Panc1 (cell line): ENCODE measurements at regions not wholly inside any gene's neighbourhood (a gene's known extent, or its start where the extent isn't known, plus 50 kb on each side); places are given as distances from the start of the nearest gene placed in this dataset.

Source experiments
- ATAC-seq: fragments of 200-7000 bp; cut with Tn5 transposase; 2 replicates; pipeline ENCODE4 v1.9.1; 2020; ENCODE audit warnings: mild to moderate bottlenecking, moderate library complexity
- BruUV-seq: library from RNA; stranded (reverse); fragments of 400-500 nt; replicated peaks from 2 replicates; lab custom pipeline; 2021; lab: Mats Ljungman, UMichigan
- CTCF ChIA-PET: fragments of 300-600 bp; sonication (Branson Sonifier 250); formaldehyde crosslinking; loops from one replicate; lab custom pipeline; 2022; ENCODE audit warnings: antibody characterized with exemption; lab: Charles Lee
- POLR2A ChIA-PET: fragments of 300-600 bp; sonication (Branson Sonifier 250); formaldehyde crosslinking; loops from one replicate; lab custom pipeline; 2022; ENCODE audit warnings: antibody characterized with exemption; lab: Charles Lee
- DNase-seq: peaks from one replicate; pipeline ENCODE4 v3.0.0-alpha.2; 2010; ENCODE audit warnings: low read depth, low spot score
- H3K27ac ChIP-seq: 2 replicates; pipeline ENCODE4 v1.5.1; 2011; ENCODE audit warnings: mild to moderate bottlenecking, low read length, inconsistent platforms
- H3K27me3 ChIP-seq: fragments of 200-500 bp; sonication (Bioruptor generic); 2 replicates; pipeline ENCODE4 v1.6.0; 2014; ENCODE audit warnings: low read length, inconsistent platforms; ENCODE audit not compliant: control insufficient read depth, insufficient read depth
- H3K36me3 ChIP-seq: fragments of 200-500 bp; sonication (Bioruptor generic); 2 replicates; pipeline ENCODE4 v1.5.1; 2014; ENCODE audit warnings: inconsistent platforms, mild to moderate bottlenecking, low read length, moderate library complexity; ENCODE audit not compliant: control insufficient read depth, insufficient read depth
- H3K4me1 ChIP-seq: 2 replicates; pipeline ENCODE4 v1.5.1; 2011; ENCODE audit warnings: inconsistent platforms, mild to moderate bottlenecking, low read length, moderate library complexity; ENCODE audit not compliant: control insufficient read depth, insufficient read depth
- H3K4me3 ChIP-seq, 2 experiments: 2 replicates each; pipeline ENCODE4 v1.5.1; 2011 to 2012; ENCODE audit warnings: low read depth in 2 of 2, low read length in 2 of 2, mild to moderate bottlenecking in 2 of 2, inconsistent platforms in 1 of 2, moderate library complexity in 1 of 2
- H3K9me3 ChIP-seq: fragments of 200-500 bp; sonication (Bioruptor generic); 2 replicates; pipeline ENCODE4 v1.5.1; 2014; ENCODE audit warnings: low read depth, mild to moderate bottlenecking, inconsistent platforms, low read length, moderate library complexity; ENCODE audit not compliant: control insufficient read depth, insufficient read depth
- POLR2AphosphoS5 ChIP-seq: IDR thresholded peaks from 2 replicates; pipeline ENCODE4 v1.6.1; 2012; ENCODE audit warnings: mild to moderate bottlenecking, low read depth, low read length, moderate library complexity
- SIN3A ChIP-seq: IDR thresholded peaks from 2 replicates; pipeline ENCODE4 v1.6.1; 2012; ENCODE audit warnings: low read depth, mild to moderate bottlenecking, low read length, moderate library complexity, borderline replicate concordance; ENCODE audit not compliant: insufficient read depth
- TCF7L2 ChIP-seq: IDR thresholded peaks from 2 replicates; pipeline ENCODE4 v1.6.1; 2011; ENCODE audit warnings: mild to moderate bottlenecking, low read depth, low read length, inconsistent platforms
- in situ Hi-C: cut with HindIII; loops from 2 replicates; pipeline ENCODE4 v1.10.0; 2016; ENCODE audit warnings: low sequenced_read_pairs, low pct_unique_long_range_greater_than_20kb
- intact Hi-C: fragments of 100-400 bp; cut with micrococcal nuclease; formaldehyde crosslinking; loops from one replicate; pipeline ENCODE4 v1.10.0; 2022; ENCODE audit not compliant: unreplicated experiment
- TF ChIP-seq, protein P1 (sequence below): fragments of 450-650 bp; IDR thresholded peaks from 2 replicates; pipeline ENCODE4 v1.5.1; 2017; ENCODE audit warnings: mild to moderate bottlenecking
- TF ChIP-seq, protein P2 (sequence below), 2 experiments: IDR thresholded peaks; 2 replicates each; pipeline ENCODE4 v1.6.1; 2011 to 2012; ENCODE audit warnings: low read depth in 2 of 2, control low read depth in 1 of 2, low read length in 1 of 2, mild to moderate bottlenecking in 1 of 2, moderate library complexity in 1 of 2; ENCODE audit not compliant: insufficient read depth in 1 of 2

DNA sequence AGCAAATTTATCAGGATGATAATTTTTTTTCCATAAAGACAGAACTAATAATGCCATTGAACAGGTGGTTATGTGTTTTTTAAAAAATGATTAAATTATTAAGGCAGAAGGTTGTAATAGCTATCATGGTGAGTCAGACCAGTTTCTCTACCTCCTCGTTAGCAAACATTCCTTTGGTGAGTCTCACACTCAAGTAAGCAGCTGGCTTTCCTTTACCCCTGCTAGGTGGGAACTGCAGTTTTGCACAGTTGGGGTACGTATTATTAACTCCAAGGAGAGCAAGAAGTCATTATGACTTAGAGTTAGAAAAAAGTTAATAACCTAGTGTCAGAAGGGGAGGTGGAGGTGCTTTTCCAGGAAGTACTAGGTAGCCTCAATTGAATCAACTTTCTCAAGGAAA, 165.3 kb downstream of the SNAPC1 start:
- intact Hi-C loops = loop anchor here (10.0 kb wide), 1 partner anchor 197 kb away; no protein-coding TSS in a partner anchor
- ATAC-seq (no peak), DNase-seq (no peak)
- TF ChIP-seq, protein P1, sequence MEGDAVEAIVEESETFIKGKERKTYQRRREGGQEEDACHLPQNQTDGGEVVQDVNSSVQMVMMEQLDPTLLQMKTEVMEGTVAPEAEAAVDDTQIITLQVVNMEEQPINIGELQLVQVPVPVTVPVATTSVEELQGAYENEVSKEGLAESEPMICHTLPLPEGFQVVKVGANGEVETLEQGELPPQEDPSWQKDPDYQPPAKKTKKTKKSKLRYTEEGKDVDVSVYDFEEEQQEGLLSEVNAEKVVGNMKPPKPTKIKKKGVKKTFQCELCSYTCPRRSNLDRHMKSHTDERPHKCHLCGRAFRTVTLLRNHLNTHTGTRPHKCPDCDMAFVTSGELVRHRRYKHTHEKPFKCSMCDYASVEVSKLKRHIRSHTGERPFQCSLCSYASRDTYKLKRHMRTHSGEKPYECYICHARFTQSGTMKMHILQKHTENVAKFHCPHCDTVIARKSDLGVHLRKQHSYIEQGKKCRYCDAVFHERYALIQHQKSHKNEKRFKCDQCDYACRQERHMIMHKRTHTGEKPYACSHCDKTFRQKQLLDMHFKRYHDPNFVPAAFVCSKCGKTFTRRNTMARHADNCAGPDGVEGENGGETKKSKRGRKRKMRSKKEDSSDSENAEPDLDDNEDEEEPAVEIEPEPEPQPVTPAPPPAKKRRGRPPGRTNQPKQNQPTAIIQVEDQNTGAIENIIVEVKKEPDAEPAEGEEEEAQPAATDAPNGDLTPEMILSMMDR = no peak
- TF ChIP-seq SIN3A (no peak), POLR2AphosphoS5 (no peak), TCF7L2 (no peak)
- TF ChIP-seq, protein P2, sequence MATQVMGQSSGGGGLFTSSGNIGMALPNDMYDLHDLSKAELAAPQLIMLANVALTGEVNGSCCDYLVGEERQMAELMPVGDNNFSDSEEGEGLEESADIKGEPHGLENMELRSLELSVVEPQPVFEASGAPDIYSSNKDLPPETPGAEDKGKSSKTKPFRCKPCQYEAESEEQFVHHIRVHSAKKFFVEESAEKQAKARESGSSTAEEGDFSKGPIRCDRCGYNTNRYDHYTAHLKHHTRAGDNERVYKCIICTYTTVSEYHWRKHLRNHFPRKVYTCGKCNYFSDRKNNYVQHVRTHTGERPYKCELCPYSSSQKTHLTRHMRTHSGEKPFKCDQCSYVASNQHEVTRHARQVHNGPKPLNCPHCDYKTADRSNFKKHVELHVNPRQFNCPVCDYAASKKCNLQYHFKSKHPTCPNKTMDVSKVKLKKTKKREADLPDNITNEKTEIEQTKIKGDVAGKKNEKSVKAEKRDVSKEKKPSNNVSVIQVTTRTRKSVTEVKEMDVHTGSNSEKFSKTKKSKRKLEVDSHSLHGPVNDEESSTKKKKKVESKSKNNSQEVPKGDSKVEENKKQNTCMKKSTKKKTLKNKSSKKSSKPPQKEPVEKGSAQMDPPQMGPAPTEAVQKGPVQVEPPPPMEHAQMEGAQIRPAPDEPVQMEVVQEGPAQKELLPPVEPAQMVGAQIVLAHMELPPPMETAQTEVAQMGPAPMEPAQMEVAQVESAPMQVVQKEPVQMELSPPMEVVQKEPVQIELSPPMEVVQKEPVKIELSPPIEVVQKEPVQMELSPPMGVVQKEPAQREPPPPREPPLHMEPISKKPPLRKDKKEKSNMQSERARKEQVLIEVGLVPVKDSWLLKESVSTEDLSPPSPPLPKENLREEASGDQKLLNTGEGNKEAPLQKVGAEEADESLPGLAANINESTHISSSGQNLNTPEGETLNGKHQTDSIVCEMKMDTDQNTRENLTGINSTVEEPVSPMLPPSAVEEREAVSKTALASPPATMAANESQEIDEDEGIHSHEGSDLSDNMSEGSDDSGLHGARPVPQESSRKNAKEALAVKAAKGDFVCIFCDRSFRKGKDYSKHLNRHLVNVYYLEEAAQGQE (IDR thresholded peaks at IDR 0.05; ENCODE audit: insufficient read depth in 1 of 2, low read depth in 2 of 2, low read length in 1 of 2) = no peak
- ChIA-PET CTCF (no interaction called here), POLR2A (no interaction called here)
- Histone ChIP-seq H3K9me3 (no peaks in the 10 kb centered on the region), H3K27ac (no peak overlapping the region), H3K27me3 (no peaks in the 10 kb centered on the region), H3K4me3 (no peak overlapping the region), H3K36me3 (no peaks in the 10 kb centered on the region), H3K4me1 (no peaks in the 10 kb centered on the region)
- in situ Hi-C loops = no loop called here
- no TSS peak for BruUV-seq

DNA sequence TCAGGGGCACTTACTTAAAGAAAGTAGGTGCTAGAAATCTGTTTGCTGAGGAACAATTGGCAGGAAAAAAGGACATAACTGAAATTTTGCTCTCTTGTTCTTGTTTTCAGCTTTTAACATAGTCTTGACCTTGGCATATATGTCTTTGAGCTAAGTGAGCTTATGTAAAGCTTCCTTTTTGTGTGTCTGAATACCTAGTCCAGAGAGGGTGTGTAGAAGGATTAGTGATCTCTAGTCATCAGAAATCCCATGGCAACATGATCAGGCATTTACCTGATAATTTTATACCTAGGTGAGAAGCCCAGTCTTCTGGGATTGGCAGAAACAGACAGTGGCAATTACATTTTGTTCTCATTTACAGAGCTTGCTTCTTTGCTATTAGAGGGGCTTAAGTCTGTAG, 166.1 kb downstream of the SNAPC1 start:
- in situ Hi-C loops (no loop called here), intact Hi-C loops (loop anchor here (10.0 kb wide), 1 partner anchor 197 kb away; no protein-coding TSS in a partner anchor)
- Histone ChIP-seq H3K27ac (no peak overlapping the region), H3K4me1 (no peaks in the 10 kb centered on the region), H3K4me3 (no peak overlapping the region), H3K27me3 (no peaks in the 10 kb centered on the region), H3K9me3 (no peaks in the 10 kb centered on the region), H3K36me3 (no peaks in the 10 kb centered on the region)
- CTCF ChIA-PET = no interaction called here
- ATAC-seq (no peak), DNase-seq (no peak)
- TF ChIP-seq, protein P2 (IDR thresholded peaks at IDR 0.05; ENCODE audit: insufficient read depth in 1 of 2, low read depth in 2 of 2, low read length in 1 of 2) = no peak
- TF ChIP-seq, protein P1 = no peak
- TF ChIP-seq TCF7L2 = no peak
- BruUV-seq = no TSS peak
- POLR2A ChIA-PET = no interaction called here
